ENCODE measurements at regions not wholly inside any gene's neighbourhood (a gene's known extent, or its start where the extent isn't known, plus 50 kb on each side); places are given as distances from the start of the nearest gene placed in this dataset.

- TF ChIP-seq TBL1XR1 (IDR thresholded peaks at IDR 0.05; ENCODE audit: borderline replicate concordance, low read length, partially characterized antibody) (no peak), SAP130 (CRISPR knock-in tag; IDR thresholded peaks at IDR 0.05; ENCODE audit: low read depth) (no peak), DDIT3 (CRISPR knock-in tag; IDR thresholded peaks at IDR 0.05) (no peak), ZBTB4 (CRISPR knock-in tag; IDR thresholded peaks at IDR 0.05; ENCODE audit: borderline replicate concordance) (no peak), POLR2AphosphoS5 (IDR thresholded peaks at IDR 0.05; ENCODE audit: low read depth, low read length) (no peak)
These were observed 225.7 kb upstream of the DMRT1 start (continued) for GRCh38 chr9:615756-616155.

- Histone ChIP-seq H3K4me3 (replicated peaks in 1 of 3; ENCODE audit: insufficient read depth in 1 of 3, low read depth in 2 of 3, low read length in 3 of 3) (no peak overlapping the region), H2AFZ (ENCODE audit: low read length) (no peak overlapping the region), H3K9me3 (ENCODE audit: low read length) (no peaks in the 10 kb centered on the region), H3K79me2 (ENCODE audit: insufficient read depth, low read length) (no peaks in the 10 kb centered on the region), H3K27ac (ENCODE audit: extremely low read length, insufficient read depth, low read length) (no peak overlapping the region), H3K36me3 (replicated peaks in 1 of 2; ENCODE audit: control insufficient read depth in 1 of 2, insufficient read depth in 2 of 2, low read length in 2 of 2) (no peaks in the 10 kb centered on the region), H3K4me1 (ENCODE audit: insufficient read depth, low read length) (peaks cover 49% of the 10 kb centered on the region), H3K9ac (ENCODE audit: insufficient read depth, low read depth, low read length) (no peak overlapping the region), H3K27me3 (ENCODE audit: control insufficient read depth in 1 of 2, insufficient read depth in 2 of 2, low read length in 2 of 2) (no peaks in the 10 kb centered on the region), H3K4me2 (ENCODE audit: low read depth, low read length) (no peak overlapping the region), H4K20me1 (ENCODE audit: insufficient read depth, low read length) (no peaks in the 10 kb centered on the region)
- DNase-seq (ENCODE audit: low spot score) = no peak
- no peak for FAIRE-seq
- no peak for ATAC-seq
- CTCF ChIA-PET (ENCODE audit: low intra/inter-chr PET ratio, low total read pairs) = no interaction called here
- WGBS (ENCODE audit: low lambda C conversion rate) = 94% methylated on average over 4 of the region's 4 CpGs
- in situ Hi-C loops (cut with HindIII; ENCODE audit: extremely low pct_ligation_motif_present, low pct_unique_long_range_greater_than_20kb) = loop anchor here (10.0 kb wide), 1 partner anchor 88 kb away; no protein-coding TSS in a partner anchor
- intact Hi-C loops (cut with micrococcal nuclease; ENCODE audit: unreplicated experiment) = no loop called here
- POLR2A ChIA-PET = interaction anchor here (3.0 kb wide), 1 partner anchor 92 kb away, joined by 10 read pairs; no protein-coding TSS in a partner anchor
- no TSS peak for BruUV-seq (replicated peaks)
- no peak for TF ChIP-seq HOXA7 (CRISPR knock-in tag; IDR thresholded peaks at IDR 0.05)
- no peak for TF ChIP-seq NFAT5 (CRISPR knock-in tag; IDR thresholded peaks at IDR 0.05)
- no peak for TF ChIP-seq PCBP2 (optimal IDR thresholded peaks at IDR 0.05; ENCODE audit: low read depth, low read length, poor library complexity, severe bottlenecking)
- TF ChIP-seq CHCHD3 (CRISPR knock-in tag; IDR thresholded peaks at IDR 0.05) = no peak
- TF ChIP-seq ZNF446 (CRISPR knock-in tag; IDR thresholded peaks at IDR 0.05) = no peak
- TF ChIP-seq KDM1A (CRISPR knock-in tag; IDR thresholded peaks at IDR 0.05) = no peak
- no peak for TF ChIP-seq ZIK1 (CRISPR knock-in tag; IDR thresholded peaks at IDR 0.05; ENCODE audit: borderline replicate concordance, low read depth)
- no peak for TF ChIP-seq GLMP (CRISPR knock-in tag; IDR thresholded peaks at IDR 0.05; ENCODE audit: borderline replicate concordance)
- no peak for TF ChIP-seq POLR2A (IDR thresholded peaks at IDR 0.05; ENCODE audit: insufficient read depth in 1 of 2, low read depth in 2 of 2, low read length in 2 of 2)
These were observed 224.8 kb upstream of the DMRT1 start for GRCh38 chr9:616694-617093.

Data from HepG2 (cell line).